Liver (tissue), 2 donors: ENCODE measurements at regions not wholly inside any gene's neighbourhood (a gene's known extent, or its start where the extent isn't known, plus 50 kb on each side); places are given as distances from the start of the nearest gene placed in this dataset.

Experiments used
- TF ChIP-seq, protein P1 (sequence below): fragments of 150-350 bp; IDR thresholded peaks from 2 replicates; pipeline ENCODE4 v1.5.1; 2017; ENCODE audit warnings: improper control_type of control experiment, low read depth, low read length; ENCODE audit not compliant: missing input control
- TF ChIP-seq, protein P2 (sequence below): IDR thresholded peaks from 2 replicates; pipeline ENCODE4 v1.6.1; 2016; ENCODE audit warnings: antibody characterized with exemption, mild to moderate bottlenecking
- donor health status: healthy.

DNA sequence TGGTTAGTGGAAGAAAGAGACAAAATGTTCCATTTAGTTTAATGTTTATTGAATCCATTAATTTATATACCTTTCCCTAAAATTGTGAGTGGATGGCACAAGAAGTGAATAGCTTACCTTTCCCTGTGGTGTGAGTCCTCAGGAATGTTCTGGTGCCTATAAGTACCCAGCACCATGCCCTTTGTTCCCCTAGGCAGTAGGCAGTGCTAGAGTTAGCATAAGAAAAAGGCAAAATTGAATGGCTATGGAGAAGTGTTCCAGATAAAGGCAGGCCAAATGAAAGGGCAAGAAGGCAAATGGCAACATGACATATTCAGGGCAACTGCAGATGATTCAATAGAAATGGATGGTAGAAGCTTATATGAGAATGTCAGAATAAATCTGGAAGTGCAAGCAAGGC lies 370.8 kb upstream of the PTGER4 start:
- TF ChIP-seq, protein P1, sequence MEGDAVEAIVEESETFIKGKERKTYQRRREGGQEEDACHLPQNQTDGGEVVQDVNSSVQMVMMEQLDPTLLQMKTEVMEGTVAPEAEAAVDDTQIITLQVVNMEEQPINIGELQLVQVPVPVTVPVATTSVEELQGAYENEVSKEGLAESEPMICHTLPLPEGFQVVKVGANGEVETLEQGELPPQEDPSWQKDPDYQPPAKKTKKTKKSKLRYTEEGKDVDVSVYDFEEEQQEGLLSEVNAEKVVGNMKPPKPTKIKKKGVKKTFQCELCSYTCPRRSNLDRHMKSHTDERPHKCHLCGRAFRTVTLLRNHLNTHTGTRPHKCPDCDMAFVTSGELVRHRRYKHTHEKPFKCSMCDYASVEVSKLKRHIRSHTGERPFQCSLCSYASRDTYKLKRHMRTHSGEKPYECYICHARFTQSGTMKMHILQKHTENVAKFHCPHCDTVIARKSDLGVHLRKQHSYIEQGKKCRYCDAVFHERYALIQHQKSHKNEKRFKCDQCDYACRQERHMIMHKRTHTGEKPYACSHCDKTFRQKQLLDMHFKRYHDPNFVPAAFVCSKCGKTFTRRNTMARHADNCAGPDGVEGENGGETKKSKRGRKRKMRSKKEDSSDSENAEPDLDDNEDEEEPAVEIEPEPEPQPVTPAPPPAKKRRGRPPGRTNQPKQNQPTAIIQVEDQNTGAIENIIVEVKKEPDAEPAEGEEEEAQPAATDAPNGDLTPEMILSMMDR = no peak
- TF ChIP-seq, protein P2, sequence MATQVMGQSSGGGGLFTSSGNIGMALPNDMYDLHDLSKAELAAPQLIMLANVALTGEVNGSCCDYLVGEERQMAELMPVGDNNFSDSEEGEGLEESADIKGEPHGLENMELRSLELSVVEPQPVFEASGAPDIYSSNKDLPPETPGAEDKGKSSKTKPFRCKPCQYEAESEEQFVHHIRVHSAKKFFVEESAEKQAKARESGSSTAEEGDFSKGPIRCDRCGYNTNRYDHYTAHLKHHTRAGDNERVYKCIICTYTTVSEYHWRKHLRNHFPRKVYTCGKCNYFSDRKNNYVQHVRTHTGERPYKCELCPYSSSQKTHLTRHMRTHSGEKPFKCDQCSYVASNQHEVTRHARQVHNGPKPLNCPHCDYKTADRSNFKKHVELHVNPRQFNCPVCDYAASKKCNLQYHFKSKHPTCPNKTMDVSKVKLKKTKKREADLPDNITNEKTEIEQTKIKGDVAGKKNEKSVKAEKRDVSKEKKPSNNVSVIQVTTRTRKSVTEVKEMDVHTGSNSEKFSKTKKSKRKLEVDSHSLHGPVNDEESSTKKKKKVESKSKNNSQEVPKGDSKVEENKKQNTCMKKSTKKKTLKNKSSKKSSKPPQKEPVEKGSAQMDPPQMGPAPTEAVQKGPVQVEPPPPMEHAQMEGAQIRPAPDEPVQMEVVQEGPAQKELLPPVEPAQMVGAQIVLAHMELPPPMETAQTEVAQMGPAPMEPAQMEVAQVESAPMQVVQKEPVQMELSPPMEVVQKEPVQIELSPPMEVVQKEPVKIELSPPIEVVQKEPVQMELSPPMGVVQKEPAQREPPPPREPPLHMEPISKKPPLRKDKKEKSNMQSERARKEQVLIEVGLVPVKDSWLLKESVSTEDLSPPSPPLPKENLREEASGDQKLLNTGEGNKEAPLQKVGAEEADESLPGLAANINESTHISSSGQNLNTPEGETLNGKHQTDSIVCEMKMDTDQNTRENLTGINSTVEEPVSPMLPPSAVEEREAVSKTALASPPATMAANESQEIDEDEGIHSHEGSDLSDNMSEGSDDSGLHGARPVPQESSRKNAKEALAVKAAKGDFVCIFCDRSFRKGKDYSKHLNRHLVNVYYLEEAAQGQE = no peak
